Gastroesophageal sphincter (tissue), 4 donors: ENCODE measurements at regions not wholly inside any gene's neighbourhood (a gene's known extent, or its start where the extent isn't known, plus 50 kb on each side); places are given as distances from the start of the nearest gene placed in this dataset.
"Not testable (repeated sequence)": the region's sequence is repeated elsewhere in the genome, so short reads cannot be mapped to it uniquely, and the experiment has no call there.

Source experiments
- ATAC-seq: fragments of 150-250 bp; one replicate; pipeline ENCODE4 v1.9.1; 2016; ENCODE audit warnings: mild to moderate bottlenecking, moderate library complexity
- H3K27ac ChIP-seq, 4 donors: fragments of 200-600 bp; sonication (generic) in 3 of 4; 1 replicate in 3 of 4; 2 replicates in 1 of 4; pipeline ENCODE4 v1.5.1; 2016 to 2019
- H3K27me3 ChIP-seq: fragments of 200-600 bp; sonication (generic); one replicate; pipeline ENCODE4 v1.5.1; 2019
- H3K36me3 ChIP-seq, 2 donors: fragments of 200-600 bp; sonication (generic); one replicate each; pipeline ENCODE4 v1.5.1; 2019; ENCODE audit warnings: control low read depth in 1 of 2
- H3K4me1 ChIP-seq, 3 donors: fragments of 200-600 bp; sonication (generic); 1 replicate in 2 of 3; 2 replicates in 1 of 3; pipeline ENCODE4 v1.5.1; 2016 to 2019; ENCODE audit warnings: control low read depth in 2 of 3
- H3K4me3 ChIP-seq, 2 donors: fragments of 200-600 bp; sonication (generic); one replicate each; pipeline ENCODE4 v1.5.1; 2019; ENCODE audit warnings: mild to moderate bottlenecking in 1 of 2, moderate library complexity in 1 of 2
- H3K9me3 ChIP-seq, 3 donors: fragments of 200-600 bp; sonication (generic); one replicate each; pipeline ENCODE4 v1.5.1; 2017 to 2019; ENCODE audit warnings: control low read depth in 2 of 3
- CTCF ChIP-seq, 4 experiments: fragments of 200-600 bp in 2 of 4; fragments of 450-650 bp in 2 of 4; sonication (generic) in 1 of 4; IDR thresholded peaks; one replicate each; pipeline ENCODE4 v1.5.1; 2017 to 2019; ENCODE audit warnings: antibody characterized with exemption in 4 of 4, mild to moderate bottlenecking in 2 of 4, moderate library complexity in 2 of 4
- EP300 ChIP-seq: sonication (generic); formaldehyde crosslinking; IDR thresholded peaks from one replicate; pipeline ENCODE4 v1.6.1; 2017; ENCODE audit warnings: antibody characterized with exemption, mild to moderate bottlenecking
- POLR2A ChIP-seq, 2 donors: fragments of 450-650 bp; IDR thresholded peaks; one replicate each; pipeline ENCODE4 v1.6.1; 2017; ENCODE audit warnings: antibody characterized with exemption in 2 of 2, mild to moderate bottlenecking in 2 of 2, moderate library complexity in 1 of 2
- POLR2AphosphoS5 ChIP-seq: sonication (generic); formaldehyde crosslinking; IDR thresholded peaks from one replicate; pipeline ENCODE4 v1.6.1; 2017; ENCODE audit warnings: antibody characterized with exemption
- WGBS, 2 donors: methylation state at CpG; one replicate each; pipeline ENCODE4 v1.1.5; 2018; ENCODE audit warnings: low coverage in 1 of 2; 5-methylcytosine and 5-hydroxymethylcytosine counted together

GRCh38 chr2:180238729-180239128 lies 231.6 kb upstream of the CWC22 start:
- no peaks in the 10 kb centered on the region for H3K36me3 ChIP-seq
- H3K27me3 ChIP-seq = no peaks in the 10 kb centered on the region
- ATAC-seq = no peak
- no peaks in the 10 kb centered on the region for H3K4me1 ChIP-seq
- no peak overlapping the region for H3K27ac ChIP-seq
- WGBS, 2 donors = 86 to 92% methylated on average over 2 to 5 of the region's 8 CpGs
- H3K4me3 ChIP-seq = no peak overlapping the region
- no peak for TF ChIP-seq POLR2AphosphoS5
- TF ChIP-seq EP300 = no peak
- TF ChIP-seq POLR2A (IDR thresholded peaks at IDR 0.05) = no peak
- no peaks in the 10 kb centered on the region for H3K9me3 ChIP-seq

- WGBS, 2 donors = 90% methylated on average over 3 of the region's 3 CpGs; no CpG with 5 or more reads in 1 of the 2 donors
These were observed 229.0 kb upstream of the CWC22 start for GRCh38 chr2:180236061-180236460.

GRCh38 chr2:180235506-180235905 lies 228.4 kb upstream of the CWC22 start:
- H3K9me3 ChIP-seq, ATAC-seq, H3K4me1 ChIP-seq, H3K36me3 ChIP-seq, H3K27me3 ChIP-seq, H3K4me3 ChIP-seq, H3K27ac ChIP-seq: not testable (repeated sequence)
- WGBS, 2 donors = 90% methylated on average over 2 of the region's 4 CpGs; no CpG with 5 or more reads in 1 of the 2 donors

More at GRCh38 chr2:180236061-180236460, 229.0 kb upstream of the CWC22 start:
- not testable (repeated sequence) for ATAC-seq, H3K36me3 ChIP-seq, H3K9me3 ChIP-seq, H3K27me3 ChIP-seq, H3K4me3 ChIP-seq, H3K27ac ChIP-seq, H3K4me1 ChIP-seq

- 90 to 94% methylated on average over 2 to 5 of the region's 5 CpGs for WGBS, 2 donors
- H3K36me3 ChIP-seq, H3K4me1 ChIP-seq, H3K27me3 ChIP-seq, H3K4me3 ChIP-seq, H3K9me3 ChIP-seq, ATAC-seq, H3K27ac ChIP-seq: not testable (repeated sequence)
These were observed 227.9 kb upstream of the CWC22 start for GRCh38 chr2:180234991-180235390.

- ATAC-seq = no peak
- H3K4me1 ChIP-seq = no peaks in the 10 kb centered on the region
- H3K27ac ChIP-seq = no peak overlapping the region
- no peaks in the 10 kb centered on the region for H3K27me3 ChIP-seq
- no peaks in the 10 kb centered on the region for H3K36me3 ChIP-seq
- no peak overlapping the region for H3K4me3 ChIP-seq
- 29 to 67% methylated on average over 1 of the region's 1 CpG for WGBS, 2 donors
- TF ChIP-seq CTCF (IDR thresholded peaks at IDR 0.05) (no peak), POLR2AphosphoS5 (no peak), EP300 (no peak), POLR2A (IDR thresholded peaks at IDR 0.05) (no peak)
- no peaks in the 10 kb centered on the region for H3K9me3 ChIP-seq
These were observed 223.9 kb upstream of the CWC22 start for GRCh38 chr2:180231015-180231414.

GRCh38 chr2:180227461-180227860 lies 220.4 kb upstream of the CWC22 start:
- H3K27ac ChIP-seq = no peak overlapping the region
- H3K9me3 ChIP-seq = peaks cover 0 to 10% (median 0%) of the 10 kb centered on the region in 3 donors
- no peaks in the 10 kb centered on the region for H3K27me3 ChIP-seq
- H3K36me3 ChIP-seq = no peaks in the 10 kb centered on the region
- no peak overlapping the region for H3K4me3 ChIP-seq
- WGBS, 2 donors = 67 to 88% methylated on average over 1 to 2 of the region's 2 CpGs
- ATAC-seq = no peak
- TF ChIP-seq POLR2AphosphoS5 = no peak
- no peak for TF ChIP-seq EP300
- TF ChIP-seq POLR2A (IDR thresholded peaks at IDR 0.05) = no peak
- no peak for TF ChIP-seq CTCF (IDR thresholded peaks at IDR 0.05)
- no peaks in the 10 kb centered on the region for H3K4me1 ChIP-seq

GRCh38 chr2:180225118-180225517 lies 218.0 kb upstream of the CWC22 start:
- no peak overlapping the region for H3K27ac ChIP-seq
- no peaks in the 10 kb centered on the region for H3K27me3 ChIP-seq
- no peak overlapping the region for H3K4me3 ChIP-seq
- H3K36me3 ChIP-seq = no peaks in the 10 kb centered on the region
- no peaks in the 10 kb centered on the region for H3K4me1 ChIP-seq
- H3K9me3 ChIP-seq = peaks cover 0 to 10% (median 0%) of the 10 kb centered on the region in 3 donors
- TF ChIP-seq POLR2AphosphoS5 = no peak
- TF ChIP-seq CTCF (IDR thresholded peaks at IDR 0.05) = no peak
- TF ChIP-seq EP300 = no peak
- no peak for TF ChIP-seq POLR2A (IDR thresholded peaks at IDR 0.05)
- no peak for ATAC-seq
